ENCODE measurements at regions not wholly inside any gene's neighbourhood (a gene's known extent, or its start where the extent isn't known, plus 50 kb on each side); places are given as distances from the start of the nearest gene placed in this dataset.

- TF ChIP-seq CTCF (IDR thresholded peaks at IDR 0.05; ENCODE audit: low read depth, low read length): no peak
- peaks cover 11% of the 10 kb centered on the region; the same call in 1 of the 2 replicates for H3K4me1 ChIP-seq
- peak; percentile 18 for DNase-seq
- no peak overlapping the region for H3K4me3 ChIP-seq (ENCODE audit: low read depth, low read length)
- no peaks in the 10 kb centered on the region for H3K9me3 ChIP-seq
- H3K27me3 ChIP-seq: no peaks in the 10 kb centered on the region
- H3K36me3 ChIP-seq: no peaks in the 10 kb centered on the region
These were observed 601.5 kb upstream of the FANCL start for GRCh38 chr2:58842501-58843155.

GRCh38 chr2:58834404-58834803 is 593.3 kb upstream of the FANCL start:
- no peaks in the 10 kb centered on the region for H3K4me1 ChIP-seq
- H3K36me3 ChIP-seq: no peaks in the 10 kb centered on the region
- no peak overlapping the region for H3K4me3 ChIP-seq (ENCODE audit: low read depth, low read length)
- H3K9me3 ChIP-seq: no peaks in the 10 kb centered on the region
- no peaks in the 10 kb centered on the region for H3K27me3 ChIP-seq
- no peak for TF ChIP-seq CTCF (IDR thresholded peaks at IDR 0.05; ENCODE audit: low read depth, low read length)
- DNase-seq: no peak

GRCh38 chr2:58826795-58827194 is 585.7 kb upstream of the FANCL start:
- Histone ChIP-seq H3K36me3 (no peaks in the 10 kb centered on the region), H3K27me3 (no peaks in the 10 kb centered on the region), H3K9me3 (no peaks in the 10 kb centered on the region), H3K4me1 (no peaks in the 10 kb centered on the region), H3K4me3 (ENCODE audit: low read depth, low read length) (no peak overlapping the region)
- no peak for TF ChIP-seq CTCF (IDR thresholded peaks at IDR 0.05; ENCODE audit: low read depth, low read length)
- DNase-seq: no peak

- Histone ChIP-seq H3K36me3 (no peaks in the 10 kb centered on the region), H3K4me1 (no peaks in the 10 kb centered on the region), H3K4me3 (ENCODE audit: low read depth, low read length) (no peak overlapping the region), H3K27me3 (no peaks in the 10 kb centered on the region), H3K9me3 (no peaks in the 10 kb centered on the region)
- TF ChIP-seq CTCF (IDR thresholded peaks at IDR 0.05; ENCODE audit: low read depth, low read length): no peak
- DNase-seq: no peak
These were observed 571.7 kb upstream of the FANCL start for GRCh38 chr2:58812771-58813344.

- TF ChIP-seq CTCF (IDR thresholded peaks at IDR 0.05; ENCODE audit: low read depth, low read length): no peak
- no peaks in the 10 kb centered on the region for H3K4me1 ChIP-seq
- no peaks in the 10 kb centered on the region for H3K36me3 ChIP-seq
- no peaks in the 10 kb centered on the region for H3K9me3 ChIP-seq
- H3K27me3 ChIP-seq: no peaks in the 10 kb centered on the region
- H3K4me3 ChIP-seq (ENCODE audit: low read depth, low read length): no peak overlapping the region
- DNase-seq: no peak
These were observed 564.0 kb upstream of the FANCL start for GRCh38 chr2:58805126-58805525.

GRCh38 chr2:58803192-58803591 is 562.1 kb upstream of the FANCL start:
- H3K9me3 ChIP-seq: no peaks in the 10 kb centered on the region
- H3K4me3 ChIP-seq (ENCODE audit: low read depth, low read length): no peak overlapping the region
- no peaks in the 10 kb centered on the region for H3K27me3 ChIP-seq
- TF ChIP-seq CTCF (IDR thresholded peaks at IDR 0.05; ENCODE audit: low read depth, low read length): no peak
- H3K4me1 ChIP-seq: no peaks in the 10 kb centered on the region
- no peaks in the 10 kb centered on the region for H3K36me3 ChIP-seq
- no peak for DNase-seq

All from BE2C (cell line).